Breast epithelium (tissue), 4 donors: ENCODE measurements at regions not wholly inside any gene's neighbourhood (a gene's known extent, or its start where the extent isn't known, plus 50 kb on each side); places are given as distances from the start of the nearest gene placed in this dataset.

Source experiments
- DNase-seq, 2 donors: peaks; one replicate each; pipeline ENCODE4 v3.0.0-alpha.2; 2019; ENCODE audit warnings: low spot score in 2 of 2
- H3K27ac ChIP-seq, 2 donors: fragments of 200-600 bp; sonication (generic) in 1 of 2; one replicate each; pipeline ENCODE4 v1.5.1; 2016 to 2019; ENCODE audit warnings: mild to moderate bottlenecking in 1 of 2
- H3K27me3 ChIP-seq, 2 donors: fragments of 200-600 bp; sonication (generic) in 1 of 2; one replicate each; pipeline versions ENCODE4 v1.5.1 to v1.6.0; 2017 to 2019; ENCODE audit warnings: control low read depth in 1 of 2, mild to moderate bottlenecking in 1 of 2
- H3K36me3 ChIP-seq: fragments of 200-600 bp; one replicate; pipeline ENCODE4 v1.5.1; 2019
- H3K4me1 ChIP-seq, 2 donors: fragments of 200-600 bp; sonication (generic); one replicate each; pipeline ENCODE4 v1.5.1; 2016 to 2019; ENCODE audit warnings: control low read depth in 1 of 2
- H3K4me3 ChIP-seq, 3 donors: fragments of 200-600 bp; sonication (generic); 1 replicate in 2 of 3; 2 replicates in 1 of 3; pipeline ENCODE4 v1.5.1; 2016 to 2019; ENCODE audit warnings: mild to moderate bottlenecking in 3 of 3, moderate library complexity in 2 of 3
- H3K9me3 ChIP-seq, 2 donors: fragments of 200-600 bp; sonication (generic) in 1 of 2; one replicate each; pipeline ENCODE4 v1.5.1; 2016 to 2019; ENCODE audit warnings: control low read depth in 1 of 2
- CTCF ChIP-seq, 3 donors: fragments of 450-650 bp; IDR thresholded peaks; one replicate each; pipeline ENCODE4 v1.5.1; 2016 to 2017; ENCODE audit warnings: antibody characterized with exemption in 3 of 3, mild to moderate bottlenecking in 3 of 3, moderate library complexity in 3 of 3
- POLR2A ChIP-seq: fragments of 450-650 bp; IDR thresholded peaks from one replicate; pipeline ENCODE4 v1.6.1; 2016; ENCODE audit warnings: antibody characterized with exemption, mild to moderate bottlenecking, moderate library complexity
- POLR2AphosphoS5 ChIP-seq, 3 donors: sonication (generic); formaldehyde crosslinking; IDR thresholded peaks; one replicate each; pipeline ENCODE4 v1.6.1; 2017; ENCODE audit warnings: antibody characterized with exemption in 3 of 3
- intact Hi-C: fragments of 100-400 bp; cut with DNase I; formaldehyde crosslinking; loops from one replicate; pipeline ENCODE4 v1.15.1; 2023; ENCODE audit warnings: low total_unique reads

- Histone ChIP-seq H3K27ac (no peak overlapping the region), H3K4me1 (no peaks in the 10 kb centered on the region), H3K36me3 (no peaks in the 10 kb centered on the region), H3K4me3 (no peak overlapping the region), H3K27me3 (no peaks in the 10 kb centered on the region), H3K9me3 (no peaks in the 10 kb centered on the region)
- intact Hi-C loops: no loop called here
- no peak for DNase-seq
- TF ChIP-seq CTCF (IDR thresholded peaks at IDR 0.05): no peak
- TF ChIP-seq POLR2AphosphoS5 (IDR thresholded peaks at IDR 0.05): no peak
- TF ChIP-seq POLR2A: no peak
Measured at GRCh38 chr10:85413570-85413969, 953.0 kb downstream of the GRID1 start.

GRCh38 chr10:85420501-85421191 lies 945.9 kb downstream of the GRID1 start:
- H3K4me3 ChIP-seq: no peak overlapping the region
- DNase-seq: no peak
- no peaks in the 10 kb centered on the region for H3K9me3 ChIP-seq
- TF ChIP-seq CTCF (IDR thresholded peaks at IDR 0.05): no peak
- TF ChIP-seq POLR2AphosphoS5 (IDR thresholded peaks at IDR 0.05): no peak
- no peak for TF ChIP-seq POLR2A
- H3K36me3 ChIP-seq: no peaks in the 10 kb centered on the region
- H3K27me3 ChIP-seq: no peaks in the 10 kb centered on the region
- no peaks in the 10 kb centered on the region for H3K4me1 ChIP-seq
- no peak overlapping the region for H3K27ac ChIP-seq
- intact Hi-C loops: no loop called here

- Histone ChIP-seq H3K36me3 (no peaks in the 10 kb centered on the region), H3K27ac (no peak overlapping the region), H3K4me3 (no peak overlapping the region), H3K4me1 (no peaks in the 10 kb centered on the region), H3K9me3 (no peaks in the 10 kb centered on the region), H3K27me3 (no peaks in the 10 kb centered on the region)
- no peak for DNase-seq
- TF ChIP-seq POLR2A (no peak), CTCF (IDR thresholded peaks at IDR 0.05) (no peak), POLR2AphosphoS5 (IDR thresholded peaks at IDR 0.05) (no peak)
- intact Hi-C loops: no loop called here
Measured at GRCh38 chr10:85421421-85421820, 945.2 kb downstream of the GRID1 start.

- intact Hi-C loops: no loop called here
- H3K27me3 ChIP-seq: no peaks in the 10 kb centered on the region
- H3K27ac ChIP-seq: no peak overlapping the region
- H3K4me1 ChIP-seq: no peaks in the 10 kb centered on the region
- H3K4me3 ChIP-seq: no peak overlapping the region
- no peak for DNase-seq
- H3K9me3 ChIP-seq: no peaks in the 10 kb centered on the region
- H3K36me3 ChIP-seq: no peaks in the 10 kb centered on the region
- TF ChIP-seq POLR2A (no peak), CTCF (IDR thresholded peaks at IDR 0.05) (no peak), POLR2AphosphoS5 (IDR thresholded peaks at IDR 0.05) (no peak)
Measured at GRCh38 chr10:85429126-85429525, 937.5 kb downstream of the GRID1 start.

- Histone ChIP-seq H3K36me3 (no peaks in the 10 kb centered on the region), H3K27me3 (no peaks in the 10 kb centered on the region), H3K4me3 (no peak overlapping the region), H3K4me1 (no peaks in the 10 kb centered on the region), H3K9me3 (no peaks in the 10 kb centered on the region), H3K27ac (no peak overlapping the region)
- no peak for DNase-seq
- intact Hi-C loops: no loop called here
- no peak for TF ChIP-seq POLR2A
- TF ChIP-seq POLR2AphosphoS5 (IDR thresholded peaks at IDR 0.05): no peak
- no peak for TF ChIP-seq CTCF (IDR thresholded peaks at IDR 0.05)
Measured at GRCh38 chr10:85430991-85431390, 935.6 kb downstream of the GRID1 start.
